RWPE1 (cell line): ENCODE measurements at regions not wholly inside any gene's neighbourhood (a gene's known extent, or its start where the extent isn't known, plus 50 kb on each side); places are given as distances from the start of the nearest gene placed in this dataset.

Experiments used
- CTCF ChIA-PET: fragments of 350-600 bp; sonication (Branson Sonifier 250); formaldehyde crosslinking; extraction: SDS; loops from one replicate; lab custom pipeline; 2021; lab: Yijun Ruan, JAX
- POLR2A ChIA-PET: fragments of 400-600 bp; formaldehyde crosslinking; extraction: SDS; loops from one replicate; lab custom pipeline; 2020; ENCODE audit warnings: antibody characterized with exemption; ENCODE audit not compliant: low non-redundant PET; lab: Yijun Ruan, JAX
- DNase-seq: peaks from one replicate; pipeline ENCODE4 v3.0.0; 2012; ENCODE audit warnings: low spot score
- H3K27ac ChIP-seq: fragments of 450-650 bp; 2 replicates; pipeline ENCODE4 v1.5.1; 2017
- TF ChIP-seq, protein P1 (sequence below): fragments of 450-650 bp; conservative IDR thresholded peaks from 2 replicates; pipeline ENCODE4 v1.5.1; 2017; ENCODE audit warnings: low read depth, mild to moderate bottlenecking

DNA sequence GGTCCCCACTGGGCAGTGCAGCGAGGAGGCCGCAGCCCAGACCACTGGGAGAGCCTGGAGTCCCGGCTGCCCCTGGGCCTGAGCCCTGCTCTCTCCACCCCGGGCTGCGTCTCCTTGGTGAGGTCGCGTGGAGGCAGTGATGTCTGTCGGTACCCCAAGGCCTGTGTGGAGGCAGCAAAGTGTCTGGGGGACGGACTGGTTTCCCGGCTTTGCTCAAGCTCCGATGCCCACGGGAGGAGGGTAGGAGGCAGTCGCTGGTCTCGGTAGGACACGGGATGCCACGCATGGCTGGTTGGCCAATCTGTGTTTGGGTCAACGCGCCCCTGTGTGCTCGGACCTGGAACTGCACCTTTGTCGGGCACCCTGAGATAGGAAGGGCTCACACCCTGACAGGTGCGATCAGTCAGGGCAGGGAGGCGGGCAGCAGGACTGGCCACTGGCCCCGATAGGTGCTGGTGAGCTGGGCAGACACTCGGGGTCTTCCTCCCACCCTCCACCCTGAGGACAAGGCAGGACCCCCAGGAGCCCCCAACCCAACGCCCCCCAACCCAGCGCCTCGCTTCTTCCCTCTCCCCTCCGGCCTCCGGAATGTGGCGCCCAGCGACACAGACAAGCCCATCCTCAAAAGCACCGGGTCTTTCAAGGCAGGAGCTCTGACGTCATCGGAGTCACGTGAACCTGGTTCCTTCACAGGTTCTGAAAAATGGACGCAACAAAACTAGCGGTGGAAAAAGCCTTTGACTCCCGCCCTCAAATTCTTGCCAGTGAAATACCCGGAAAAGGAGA, 288.6 kb downstream of the NDUFA10 start:
- TF ChIP-seq, protein P1, sequence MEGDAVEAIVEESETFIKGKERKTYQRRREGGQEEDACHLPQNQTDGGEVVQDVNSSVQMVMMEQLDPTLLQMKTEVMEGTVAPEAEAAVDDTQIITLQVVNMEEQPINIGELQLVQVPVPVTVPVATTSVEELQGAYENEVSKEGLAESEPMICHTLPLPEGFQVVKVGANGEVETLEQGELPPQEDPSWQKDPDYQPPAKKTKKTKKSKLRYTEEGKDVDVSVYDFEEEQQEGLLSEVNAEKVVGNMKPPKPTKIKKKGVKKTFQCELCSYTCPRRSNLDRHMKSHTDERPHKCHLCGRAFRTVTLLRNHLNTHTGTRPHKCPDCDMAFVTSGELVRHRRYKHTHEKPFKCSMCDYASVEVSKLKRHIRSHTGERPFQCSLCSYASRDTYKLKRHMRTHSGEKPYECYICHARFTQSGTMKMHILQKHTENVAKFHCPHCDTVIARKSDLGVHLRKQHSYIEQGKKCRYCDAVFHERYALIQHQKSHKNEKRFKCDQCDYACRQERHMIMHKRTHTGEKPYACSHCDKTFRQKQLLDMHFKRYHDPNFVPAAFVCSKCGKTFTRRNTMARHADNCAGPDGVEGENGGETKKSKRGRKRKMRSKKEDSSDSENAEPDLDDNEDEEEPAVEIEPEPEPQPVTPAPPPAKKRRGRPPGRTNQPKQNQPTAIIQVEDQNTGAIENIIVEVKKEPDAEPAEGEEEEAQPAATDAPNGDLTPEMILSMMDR, result no peak
- DNase-seq, result no peak
- CTCF ChIA-PET, result no interaction called here
- no peak overlapping the region for H3K27ac ChIP-seq
- POLR2A ChIA-PET, result no interaction called here

GRCh38 chr2:239735829-239736357, 289.2 kb downstream of the NDUFA10 start:
- H3K27ac ChIP-seq, result no peak overlapping the region
- POLR2A ChIA-PET, result no interaction called here
- CTCF ChIA-PET, result no interaction called here
- DNase-seq, result no peak
- TF ChIP-seq, protein P1, result no peak

- ChIA-PET POLR2A (no interaction called here), CTCF (interaction anchor here (0.7 kb wide), 1 partner anchor 288 kb away, joined by 3 read pairs; no protein-coding TSS in a partner anchor)
- TF ChIP-seq, protein P1, result no peak
- H3K27ac ChIP-seq, result no peak overlapping the region
- DNase-seq, result no peak
These were observed 289.9 kb downstream of the NDUFA10 start for GRCh38 chr2:239735131-239735828.

DNA sequence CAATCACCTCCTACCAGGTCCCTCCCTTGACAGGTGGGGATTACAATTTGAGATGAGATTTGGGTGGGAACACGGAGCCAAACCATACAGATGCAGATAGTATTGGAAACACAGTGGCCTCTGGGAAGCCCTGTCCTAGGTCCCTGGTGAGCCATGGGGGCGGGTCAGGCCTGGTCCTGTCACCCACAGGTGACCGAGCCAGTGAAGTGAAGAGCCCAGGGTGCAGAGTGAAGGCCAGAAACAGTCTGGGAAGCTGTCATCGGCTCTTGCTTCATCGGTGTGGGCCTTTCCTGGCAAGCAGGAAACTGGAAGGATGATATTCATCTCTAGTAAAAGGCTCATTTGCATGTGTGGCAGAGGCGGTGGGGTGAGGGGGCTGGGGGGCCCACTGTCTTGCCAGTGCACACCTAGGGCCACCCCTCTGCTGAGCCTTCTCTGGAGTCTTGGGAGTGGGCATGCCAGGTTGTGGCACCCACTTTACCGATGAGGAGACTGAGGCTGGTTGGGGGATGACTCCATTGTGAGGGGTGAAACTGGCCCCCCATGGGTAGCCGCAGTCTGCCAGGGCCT, 290.6 kb downstream of the NDUFA10 start:
- H3K27ac ChIP-seq, result no peak overlapping the region
- ChIA-PET CTCF (interaction anchor here (0.7 kb wide), 1 partner anchor 288 kb away, joined by 3 read pairs; no protein-coding TSS in a partner anchor), POLR2A (no interaction called here)
- TF ChIP-seq, protein P1, result no peak
- DNase-seq, result no peak

DNA sequence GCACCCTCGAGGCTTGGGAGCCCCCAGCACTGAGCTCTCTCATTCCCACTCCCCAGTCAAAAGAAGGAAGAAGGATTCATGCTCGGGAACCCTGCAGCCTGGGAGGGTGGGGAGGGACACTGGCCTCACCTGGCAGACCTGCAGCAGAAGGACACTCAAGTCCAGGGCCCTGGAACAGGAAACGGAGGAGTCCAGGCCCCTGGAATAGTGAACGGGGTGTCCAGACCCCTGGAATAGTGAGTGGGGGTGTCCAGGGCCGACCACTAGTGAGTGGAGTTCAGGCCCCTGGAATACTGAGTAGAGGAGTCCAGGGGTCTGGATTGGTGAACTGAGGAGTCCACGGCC, 292.5 kb downstream of the NDUFA10 start:
- ChIA-PET CTCF (no interaction called here), POLR2A (no interaction called here)
- TF ChIP-seq, protein P1, result no peak
- no peak for DNase-seq
- H3K27ac ChIP-seq, result no peak overlapping the region

GRCh38 chr2:239731998-239732665, 293.0 kb downstream of the NDUFA10 start:
- no peak overlapping the region for H3K27ac ChIP-seq
- ChIA-PET CTCF (no interaction called here), POLR2A (no interaction called here)
- TF ChIP-seq, protein P1, result no peak
- DNase-seq, result no peak
